IPS-18a (cell line): ENCODE measurements at regions not wholly inside any gene's neighbourhood (a gene's known extent, or its start where the extent isn't known, plus 50 kb on each side); places are given as distances from the start of the nearest gene placed in this dataset.

ENCODE experiments used
- H3K27ac ChIP-seq: one replicate; pipeline ENCODE4 v1.5.1; 2013; ENCODE audit warnings: low read length
- H3K27me3 ChIP-seq: one replicate; pipeline ENCODE4 v1.6.1; 2013; ENCODE audit warnings: mild to moderate bottlenecking, low read length; ENCODE audit not compliant: control insufficient read depth, insufficient read depth
- H3K36me3 ChIP-seq: one replicate; pipeline ENCODE4 v1.6.1; 2013; ENCODE audit warnings: low read depth, low read length; ENCODE audit not compliant: control insufficient read depth
- H3K4me1 ChIP-seq: one replicate; pipeline ENCODE4 v1.6.1; 2013; ENCODE audit warnings: low read depth, low read length; ENCODE audit not compliant: control insufficient read depth
- H3K4me3 ChIP-seq: one replicate; pipeline ENCODE4 v1.5.1; 2013; ENCODE audit warnings: low read length
- H3K9ac ChIP-seq: one replicate; pipeline ENCODE4 v1.6.1; 2013; ENCODE audit warnings: mild to moderate bottlenecking, low read length, moderate library complexity
- H3K9me3 ChIP-seq: one replicate; pipeline ENCODE4 v1.6.1; 2013; ENCODE audit warnings: low read depth, low read length; ENCODE audit not compliant: control insufficient read depth

DNA sequence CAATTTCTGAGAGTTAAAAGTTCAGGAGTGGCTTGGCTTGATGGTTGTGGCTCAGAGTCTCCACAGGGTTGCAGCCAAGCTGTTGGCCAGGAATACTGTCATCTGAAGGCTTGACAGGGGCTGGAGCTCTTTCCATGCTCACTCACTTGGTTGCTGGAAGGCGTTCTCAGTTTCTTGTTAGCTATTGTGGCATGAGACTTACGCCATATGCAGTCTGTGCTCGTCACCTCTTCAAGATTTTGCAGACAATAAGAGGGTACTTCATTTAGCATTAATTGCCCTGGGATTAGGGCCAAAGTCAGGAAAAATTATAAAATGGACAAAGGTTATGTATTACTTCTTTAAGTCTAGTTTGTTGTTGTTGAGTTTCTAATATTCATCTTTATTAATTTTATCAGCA lies 380.6 kb upstream of the MAP3K7 start:
- Histone ChIP-seq H3K27me3 (no peaks in the 10 kb centered on the region), H3K27ac (no peak overlapping the region), H3K4me1 (peaks cover 9% of the 10 kb centered on the region), H3K9ac (no peak overlapping the region), H3K36me3 (no peaks in the 10 kb centered on the region), H3K9me3 (no peaks in the 10 kb centered on the region), H3K4me3 (no peak overlapping the region)

DNA sequence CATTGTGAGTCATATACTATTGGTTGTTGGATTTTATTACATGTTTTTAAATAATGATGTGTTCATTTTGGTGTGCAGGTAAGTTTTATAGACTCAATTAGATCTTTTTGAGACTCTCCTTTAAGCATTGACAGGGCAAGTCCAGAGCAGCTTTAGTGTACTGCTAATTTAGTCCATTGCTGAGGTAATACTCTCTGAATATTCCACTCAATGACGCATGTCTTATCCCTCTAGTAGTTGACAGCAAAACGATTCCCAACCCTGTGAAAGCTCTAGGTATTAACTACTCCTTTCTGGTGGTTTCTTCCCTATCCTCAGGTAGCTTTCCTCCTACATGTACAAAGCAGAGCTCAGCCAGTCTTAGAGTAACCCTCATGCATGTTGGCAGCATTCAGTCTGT lies 373.5 kb upstream of the MAP3K7 start:
- H3K4me3 ChIP-seq, result no peak overlapping the region
- H3K9ac ChIP-seq, result no peak overlapping the region
- H3K9me3 ChIP-seq, result no peaks in the 10 kb centered on the region
- H3K27ac ChIP-seq, result no peak overlapping the region
- no peaks in the 10 kb centered on the region for H3K36me3 ChIP-seq
- H3K27me3 ChIP-seq, result no peaks in the 10 kb centered on the region
- H3K4me1 ChIP-seq, result no peaks in the 10 kb centered on the region

DNA sequence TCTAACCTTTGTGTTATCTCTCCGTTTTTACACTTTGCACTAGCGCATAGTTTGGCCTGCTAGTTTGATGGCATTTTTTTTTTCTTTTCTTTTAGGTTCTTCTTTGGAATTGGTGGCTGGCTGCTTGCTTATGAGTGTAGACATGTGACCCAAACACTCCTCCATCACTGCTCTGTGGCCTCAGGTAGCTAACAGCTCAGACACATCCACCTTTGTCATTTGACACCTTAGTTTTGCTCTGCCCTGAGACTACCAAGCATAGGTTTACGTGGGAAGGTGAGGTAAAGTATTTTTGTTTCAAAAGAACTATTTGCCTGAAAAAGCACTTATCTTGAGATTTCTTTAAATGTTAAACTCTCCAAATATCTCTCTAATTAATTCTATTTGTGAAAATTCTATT lies 368.4 kb upstream of the MAP3K7 start:
- H3K4me1 ChIP-seq, result no peaks in the 10 kb centered on the region
- H3K9ac ChIP-seq, result no peak overlapping the region
- no peaks in the 10 kb centered on the region for H3K36me3 ChIP-seq

DNA sequence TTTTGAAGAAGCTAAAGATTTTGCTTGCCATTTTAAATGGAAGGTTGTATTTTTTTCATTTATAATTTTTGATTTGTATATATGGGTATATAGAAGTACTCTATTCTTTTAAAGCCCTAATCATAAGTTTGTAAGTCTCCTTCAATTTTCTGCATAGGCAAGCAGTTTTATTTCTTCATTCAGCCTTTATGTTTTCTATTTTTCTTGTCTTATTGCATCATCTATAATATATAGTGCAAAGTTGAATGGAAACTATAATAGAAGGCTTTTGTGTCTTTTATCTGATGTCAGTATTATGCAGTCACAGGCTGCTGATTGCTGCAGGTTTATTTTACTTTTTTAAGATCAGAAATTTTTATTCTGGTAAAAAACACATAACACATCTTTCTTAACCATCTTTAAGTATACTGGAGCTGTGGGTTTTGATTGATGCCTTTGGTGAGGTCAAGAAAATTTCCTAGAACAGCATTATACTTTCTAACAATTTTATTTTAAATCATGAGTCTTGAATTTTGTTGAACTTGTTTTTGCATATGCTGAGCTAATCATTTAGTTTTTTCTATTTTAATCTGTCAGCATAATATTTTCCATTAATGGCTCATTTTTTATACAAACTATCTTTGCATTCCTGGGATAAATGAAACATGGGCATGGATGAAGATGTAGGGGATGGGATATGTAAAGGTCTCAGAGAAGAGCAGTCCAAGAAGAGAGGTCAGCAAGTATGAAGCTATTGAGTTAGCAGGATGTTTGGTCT lies 366.7 kb upstream of the MAP3K7 start:
- H3K9me3 ChIP-seq, result peaks cover 5% of the 10 kb centered on the region
- H3K9ac ChIP-seq, result no peak overlapping the region
- no peaks in the 10 kb centered on the region for H3K36me3 ChIP-seq
- H3K4me3 ChIP-seq, result no peak overlapping the region
- H3K27ac ChIP-seq, result no peak overlapping the region
- no peaks in the 10 kb centered on the region for H3K27me3 ChIP-seq
- H3K4me1 ChIP-seq, result no peaks in the 10 kb centered on the region

More for the DNA sequence above, 368.4 kb upstream of the MAP3K7 start:
- Histone ChIP-seq H3K27me3 (no peaks in the 10 kb centered on the region), H3K27ac (no peak overlapping the region), H3K4me3 (no peak overlapping the region), H3K9me3 (peaks cover 5% of the 10 kb centered on the region)

DNA sequence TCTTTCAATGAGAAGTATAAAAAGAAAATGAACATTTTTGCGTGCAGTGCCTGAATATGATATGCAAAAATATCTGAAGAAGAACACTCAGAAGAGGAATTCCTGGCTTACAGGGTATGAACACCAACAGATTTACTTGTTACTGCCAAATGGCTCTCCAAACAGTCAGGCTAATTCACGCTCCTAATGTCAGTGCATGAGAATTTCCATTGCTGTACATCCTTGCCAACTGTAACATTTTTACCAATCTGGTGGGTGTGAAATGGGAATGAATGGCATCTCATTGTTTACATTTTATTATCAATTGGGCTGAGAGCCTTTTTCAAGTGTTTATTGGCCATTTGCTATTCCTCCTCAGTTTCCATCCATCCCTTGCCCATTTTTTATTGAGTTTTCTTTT lies 365.3 kb upstream of the MAP3K7 start:
- Histone ChIP-seq H3K4me1 (no peaks in the 10 kb centered on the region), H3K9me3 (peaks cover 5% of the 10 kb centered on the region), H3K27ac (no peak overlapping the region), H3K27me3 (no peaks in the 10 kb centered on the region), H3K36me3 (no peaks in the 10 kb centered on the region), H3K9ac (no peak overlapping the region), H3K4me3 (no peak overlapping the region)

DNA sequence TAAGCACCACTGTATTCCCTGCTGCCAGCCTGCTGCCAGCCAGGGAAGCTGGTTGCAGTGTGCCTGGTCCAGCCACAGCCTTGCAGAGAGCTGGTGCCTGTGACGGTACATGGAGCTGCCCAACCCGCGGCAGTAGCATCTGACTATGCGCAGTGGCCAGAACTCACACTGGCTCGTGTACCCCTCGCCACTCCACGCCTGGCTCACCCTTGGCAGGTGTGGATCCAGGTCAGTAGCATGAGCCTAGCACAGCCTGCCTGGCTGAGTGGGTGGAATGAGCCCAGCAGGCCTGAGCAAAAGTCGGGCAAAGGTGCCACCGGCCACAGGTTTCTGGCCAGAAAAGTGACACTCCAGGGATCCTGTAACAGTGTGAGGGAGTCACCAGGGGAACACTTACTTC lies 361.7 kb upstream of the MAP3K7 start:
- H3K4me3 ChIP-seq, result no peak overlapping the region
- peaks cover 3% of the 10 kb centered on the region for H3K9me3 ChIP-seq
- H3K36me3 ChIP-seq, result no peaks in the 10 kb centered on the region
- H3K27me3 ChIP-seq, result no peaks in the 10 kb centered on the region
- no peaks in the 10 kb centered on the region for H3K4me1 ChIP-seq
- no peak overlapping the region for H3K9ac ChIP-seq
- H3K27ac ChIP-seq, result no peak overlapping the region

DNA sequence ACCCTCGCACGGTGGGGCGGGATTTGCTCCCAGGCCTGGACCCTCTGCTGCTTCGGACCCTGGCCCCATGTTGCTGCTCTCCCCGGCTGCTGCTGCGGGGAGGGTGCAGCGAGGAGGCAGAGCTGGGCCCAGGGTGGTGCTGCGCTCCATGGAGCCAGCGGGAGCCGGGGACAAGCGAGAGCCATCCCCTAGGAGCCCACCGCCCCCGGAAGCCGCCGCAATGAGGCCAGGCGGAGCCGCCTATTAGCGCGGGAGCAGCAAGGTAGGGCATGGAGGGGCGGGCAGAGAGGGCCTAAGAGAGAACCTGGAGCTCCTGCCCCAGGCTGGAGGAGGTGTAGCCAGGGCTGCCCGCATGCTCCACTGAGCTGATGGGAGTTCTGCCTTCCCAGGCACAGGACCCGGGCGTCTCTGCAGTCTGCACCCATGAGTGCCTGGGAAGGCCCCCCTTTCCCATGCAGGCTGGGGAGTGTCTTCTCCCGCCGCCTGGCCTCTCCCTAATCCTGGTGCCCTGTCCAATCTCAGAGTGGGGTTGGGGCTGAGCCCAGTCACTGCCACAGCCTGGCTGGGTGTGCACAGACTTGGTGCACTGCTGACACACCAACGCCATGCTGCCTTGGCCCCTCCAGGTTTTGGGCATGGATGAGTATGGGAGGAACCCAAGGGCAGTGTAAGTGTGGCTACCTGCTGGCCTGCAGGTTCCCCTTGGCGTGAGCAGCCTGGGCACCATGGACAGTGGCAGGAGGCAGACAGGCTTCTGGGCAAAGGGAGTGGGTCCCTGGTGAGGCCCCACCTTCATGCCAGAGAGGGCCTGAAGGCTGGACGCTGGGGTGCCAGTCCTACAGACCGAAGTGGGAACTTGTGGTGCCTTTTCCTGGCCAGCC lies 360.6 kb upstream of the MAP3K7 start:
- Histone ChIP-seq H3K27me3 (no peaks in the 10 kb centered on the region), H3K4me1 (no peaks in the 10 kb centered on the region), H3K9me3 (no peaks in the 10 kb centered on the region), H3K4me3 (no peak overlapping the region), H3K27ac (no peak overlapping the region), H3K9ac (no peak overlapping the region), H3K36me3 (no peaks in the 10 kb centered on the region)

DNA sequence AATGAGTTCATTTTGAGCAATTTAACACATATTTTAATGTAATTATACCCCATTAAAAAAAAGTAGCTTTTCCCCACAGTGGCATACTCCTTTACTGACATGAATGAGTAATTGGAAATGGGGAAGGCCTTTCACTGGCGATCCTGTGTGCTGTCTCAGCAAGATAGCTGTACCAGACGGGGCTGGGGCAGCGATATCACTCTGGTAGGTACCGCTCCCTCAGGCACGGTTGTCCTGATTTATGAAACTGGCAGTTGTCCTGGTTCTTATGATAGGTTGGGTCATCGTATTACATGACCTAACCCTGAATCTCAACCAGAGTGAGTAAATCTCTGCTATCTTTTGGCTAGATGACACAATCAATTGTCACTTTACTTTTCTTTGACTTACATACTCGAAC lies 355.0 kb upstream of the MAP3K7 start:
- H3K36me3 ChIP-seq, result no peaks in the 10 kb centered on the region
- no peaks in the 10 kb centered on the region for H3K9me3 ChIP-seq
- H3K4me1 ChIP-seq, result no peaks in the 10 kb centered on the region
- H3K9ac ChIP-seq, result no peak overlapping the region
- no peak overlapping the region for H3K4me3 ChIP-seq
- no peaks in the 10 kb centered on the region for H3K27me3 ChIP-seq
- H3K27ac ChIP-seq, result no peak overlapping the region

DNA sequence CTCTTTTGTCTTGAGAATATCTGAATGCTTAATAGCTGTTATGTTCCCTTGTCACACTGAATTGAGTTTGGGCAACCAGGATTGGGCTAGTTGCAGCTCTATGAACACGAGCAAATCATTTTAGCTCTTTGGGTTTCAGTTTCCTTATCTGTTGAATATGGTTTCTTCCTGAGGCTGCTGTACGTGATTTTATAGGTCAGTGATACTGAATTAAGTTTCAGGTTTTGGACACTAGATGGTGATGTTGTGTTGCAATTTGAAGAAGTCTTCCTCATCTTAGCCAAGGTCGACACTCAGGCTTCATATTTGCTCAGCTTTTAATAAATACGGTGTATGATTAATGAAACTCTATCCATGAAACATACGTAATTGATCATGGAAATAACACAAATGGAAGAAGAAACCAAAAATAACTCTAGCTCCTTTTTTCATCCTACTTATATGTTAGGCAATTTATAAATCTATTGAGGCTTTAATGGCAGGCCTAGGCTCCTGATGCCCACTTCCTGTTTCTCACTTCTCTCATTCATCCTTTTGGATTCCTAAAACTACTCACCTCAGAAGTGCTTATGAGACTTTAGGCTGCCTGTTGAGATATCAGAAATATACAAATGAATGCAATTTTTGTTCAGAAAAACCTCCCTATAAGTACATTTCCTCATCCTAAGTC lies 354.1 kb upstream of the MAP3K7 start:
- Histone ChIP-seq H3K4me1 (no peaks in the 10 kb centered on the region), H3K9ac (no peak overlapping the region), H3K4me3 (no peak overlapping the region), H3K27me3 (no peaks in the 10 kb centered on the region), H3K27ac (no peak overlapping the region), H3K9me3 (no peaks in the 10 kb centered on the region), H3K36me3 (no peaks in the 10 kb centered on the region)

DNA sequence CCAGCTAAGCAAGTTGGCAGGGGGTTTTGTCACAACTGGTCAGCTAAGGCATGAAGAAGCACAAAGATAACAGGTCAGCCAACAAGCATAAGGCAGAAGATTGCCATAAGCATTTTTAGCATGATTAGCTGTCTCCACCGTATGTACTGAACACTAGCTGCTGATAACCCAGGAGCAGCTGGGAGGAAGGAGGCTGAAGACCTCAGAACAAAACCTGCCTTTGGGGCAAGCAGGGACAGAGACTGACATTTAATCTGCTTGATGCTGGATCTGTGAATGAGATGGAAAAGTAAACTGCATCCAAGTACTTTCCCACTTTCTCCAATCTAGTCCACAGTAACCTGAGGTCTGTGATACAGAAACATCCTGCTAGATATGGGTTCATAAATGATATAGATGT lies 353.0 kb upstream of the MAP3K7 start:
- no peaks in the 10 kb centered on the region for H3K4me1 ChIP-seq
- H3K4me3 ChIP-seq, result no peak overlapping the region
- no peaks in the 10 kb centered on the region for H3K9me3 ChIP-seq
- H3K27ac ChIP-seq, result no peak overlapping the region
- H3K36me3 ChIP-seq, result no peaks in the 10 kb centered on the region
- no peaks in the 10 kb centered on the region for H3K27me3 ChIP-seq
- no peak overlapping the region for H3K9ac ChIP-seq

DNA sequence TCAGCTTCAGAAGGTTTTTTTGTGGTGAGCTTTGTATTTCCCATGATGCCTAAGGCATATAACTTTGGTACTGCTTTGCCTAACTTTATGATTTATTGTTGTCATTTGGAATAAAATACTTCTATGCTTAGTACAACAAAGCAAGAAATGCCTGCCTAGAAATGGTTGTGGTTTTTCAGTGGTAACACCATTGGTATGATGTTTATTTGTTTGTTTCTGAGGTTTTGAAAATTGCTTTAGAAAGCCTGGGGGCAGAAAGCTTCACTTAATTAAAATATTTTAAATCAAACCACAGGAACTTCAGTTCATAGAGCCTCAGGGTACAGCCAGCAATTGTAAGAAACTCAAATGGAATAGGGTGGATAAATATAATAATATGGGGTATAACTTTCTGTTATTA lies 351.2 kb upstream of the MAP3K7 start:
- Histone ChIP-seq H3K4me3 (no peak overlapping the region), H3K27me3 (no peaks in the 10 kb centered on the region), H3K9ac (no peak overlapping the region), H3K4me1 (no peaks in the 10 kb centered on the region), H3K9me3 (no peaks in the 10 kb centered on the region), H3K27ac (no peak overlapping the region), H3K36me3 (no peaks in the 10 kb centered on the region)
